HG02642 (cell line): ENCODE measurements at regions not wholly inside any gene's neighbourhood (a gene's known extent, or its start where the extent isn't known, plus 50 kb on each side); places are given as distances from the start of the nearest gene placed in this dataset.
"Not testable (repeated sequence)": the region's sequence is repeated elsewhere in the genome, so short reads cannot be mapped to it uniquely, and the experiment has no call there.

Source experiments
- ATAC-seq: cut with Tn5 transposase; IDR thresholded peaks from one replicate; pipeline ENCODE4 v1.9.1; 2021; ENCODE audit warnings: mild to moderate bottlenecking; ENCODE audit not compliant: unreplicated experiment, poor library complexity

DNA sequence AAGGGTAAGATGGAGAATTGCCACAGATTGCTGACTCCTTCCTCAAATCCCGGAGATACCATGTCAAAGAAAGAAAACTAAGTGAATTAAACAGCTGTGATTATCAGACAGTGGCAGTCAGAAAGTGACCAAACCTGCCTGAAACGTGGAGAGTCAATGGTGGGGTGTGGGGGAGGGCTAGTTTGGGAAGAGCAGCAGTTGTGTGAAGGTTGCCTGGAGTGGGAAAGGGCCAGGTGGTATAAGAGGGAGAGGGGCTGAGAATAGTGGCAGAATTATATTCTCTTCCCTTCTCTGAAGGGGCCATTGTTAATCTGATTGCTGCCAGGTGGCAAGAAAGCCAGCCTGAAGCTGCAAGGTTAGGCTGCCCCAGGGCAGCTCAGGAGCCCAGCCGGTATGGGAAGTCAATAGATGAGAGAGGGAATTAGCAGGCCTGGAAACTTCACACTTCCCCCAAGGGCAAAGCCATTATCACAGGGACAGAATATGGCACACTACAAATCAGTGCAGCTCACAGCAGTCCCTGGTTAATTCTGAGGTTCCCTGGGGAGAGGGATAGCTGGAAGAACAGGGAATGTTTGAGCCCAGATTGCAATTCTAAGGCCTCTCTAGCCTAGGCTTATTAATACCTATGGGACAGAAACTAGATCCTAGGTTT lies 83.9 kb upstream of the ITGB1 start:
- ATAC-seq, result no peak

GRCh38 chr10:33040436-33040835 lies 82.4 kb upstream of the ITGB1 start:
- no peak for ATAC-seq

GRCh38 chr10:33039181-33039580 lies 81.2 kb upstream of the ITGB1 start:
- no peak for ATAC-seq

DNA sequence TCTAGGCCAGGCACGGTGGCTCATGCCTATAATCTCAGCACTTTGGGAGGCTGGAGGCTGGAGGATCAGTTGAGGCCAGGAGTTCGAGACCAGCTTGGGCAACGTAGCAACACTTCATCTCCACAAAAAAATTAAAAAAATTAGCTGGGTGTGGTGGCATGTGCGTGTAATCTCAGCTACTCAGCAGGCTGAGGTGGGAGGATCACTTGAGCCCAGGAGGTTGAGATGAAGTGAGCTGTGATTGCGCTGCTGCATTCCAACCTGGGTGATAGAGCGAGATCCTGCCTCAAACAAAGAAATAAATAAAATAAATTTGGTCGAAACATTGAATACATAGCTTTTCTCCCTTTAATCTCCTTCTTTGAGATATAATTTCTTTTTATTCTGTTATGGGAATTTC lies 80.6 kb upstream of the ITGB1 start:
- no peak for ATAC-seq

DNA sequence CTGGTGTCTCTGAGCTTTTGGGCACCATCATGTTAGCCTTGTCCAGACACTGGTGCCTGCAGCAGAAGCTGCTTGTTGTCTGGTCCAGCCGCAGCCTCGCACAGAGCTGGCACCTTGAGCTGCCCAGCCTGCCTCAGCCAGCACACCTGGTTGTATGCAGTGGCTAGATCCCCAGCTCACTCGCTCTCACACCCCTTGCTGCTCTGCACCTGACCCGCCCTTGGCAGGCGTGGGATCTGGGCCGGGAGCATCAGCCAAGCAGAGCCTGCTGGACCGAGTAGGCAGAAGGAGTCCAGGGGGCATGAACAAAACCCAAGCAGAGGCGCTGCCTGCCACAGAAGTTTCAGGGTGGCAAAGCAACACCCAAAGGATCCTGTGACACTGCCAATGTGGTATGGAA lies 79.7 kb upstream of the ITGB1 start:
- ATAC-seq, result no peak

DNA sequence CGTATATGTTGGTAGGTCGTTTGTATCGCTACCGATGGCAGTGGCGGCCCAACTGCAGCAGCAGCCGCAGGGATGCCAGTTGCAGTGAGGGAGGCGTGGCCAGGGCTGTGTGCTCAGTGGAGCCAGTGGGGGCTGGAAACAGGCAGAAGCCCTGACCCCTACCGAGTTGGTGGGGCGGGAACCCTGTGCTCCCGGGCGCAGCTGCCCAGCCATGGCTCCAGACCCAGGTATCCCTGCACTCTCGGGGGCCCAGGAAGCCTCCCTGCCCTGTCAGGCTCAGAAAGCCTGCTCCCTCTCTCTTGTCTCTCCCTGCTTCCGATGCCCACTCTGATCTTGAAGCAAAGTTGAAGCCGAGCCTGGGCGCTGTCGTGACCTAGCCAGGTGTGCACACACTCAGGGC lies 78.6 kb upstream of the ITGB1 start:
- no peak for ATAC-seq

DNA sequence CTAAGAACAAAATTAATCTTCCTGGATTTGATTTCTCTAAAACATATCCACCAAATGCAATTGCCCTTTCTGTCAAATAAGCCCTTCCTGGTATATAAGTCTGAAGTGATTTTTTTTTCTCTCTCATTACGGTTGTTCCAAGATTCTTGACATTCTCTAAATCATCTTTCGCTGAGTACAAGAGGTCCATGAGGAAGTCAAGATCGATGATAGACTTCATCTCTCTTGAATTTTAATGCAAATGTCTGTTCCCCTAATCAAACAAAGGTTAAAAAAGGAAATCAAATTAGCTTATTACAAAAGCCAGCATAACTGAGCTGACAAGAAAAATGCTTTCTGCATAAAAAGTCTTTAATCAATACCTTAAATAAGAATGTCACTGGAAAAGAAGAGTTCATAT lies 77.4 kb upstream of the ITGB1 start:
- ATAC-seq, result no peak

DNA sequence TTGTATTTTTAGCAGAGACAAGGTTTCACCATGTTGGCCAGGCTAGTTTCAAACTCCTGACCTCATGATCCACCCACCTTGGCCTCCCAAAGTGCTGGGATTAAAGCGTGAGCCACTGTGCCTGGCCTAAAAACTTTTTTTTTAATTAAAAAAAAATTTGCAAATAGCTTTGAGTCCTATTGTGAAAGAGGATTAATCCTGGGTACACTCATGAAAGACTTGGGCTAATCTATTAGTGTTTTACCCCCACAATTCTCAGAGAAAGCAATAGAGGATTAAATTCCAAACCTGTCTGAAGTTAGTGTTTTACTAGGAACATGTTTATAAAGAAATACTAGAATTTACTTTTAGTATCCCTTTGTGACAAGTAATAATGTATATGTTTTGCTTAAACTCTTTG lies 76.9 kb upstream of the ITGB1 start:
- ATAC-seq, result no peak

GRCh38 chr10:33032654-33033151 lies 74.7 kb upstream of the ITGB1 start:
- ATAC-seq, result no peak

GRCh38 chr10:33031815-33032653 lies 74.0 kb upstream of the ITGB1 start:
- no peak for ATAC-seq

GRCh38 chr10:33031171-33031570 lies 73.1 kb upstream of the ITGB1 start:
- no peak for ATAC-seq

GRCh38 chr10:33028515-33028914 lies 70.5 kb upstream of the ITGB1 start:
- ATAC-seq, result not testable (repeated sequence)

GRCh38 chr10:33027088-33027487 lies 69.1 kb upstream of the ITGB1 start:
- no peak for ATAC-seq

DNA sequence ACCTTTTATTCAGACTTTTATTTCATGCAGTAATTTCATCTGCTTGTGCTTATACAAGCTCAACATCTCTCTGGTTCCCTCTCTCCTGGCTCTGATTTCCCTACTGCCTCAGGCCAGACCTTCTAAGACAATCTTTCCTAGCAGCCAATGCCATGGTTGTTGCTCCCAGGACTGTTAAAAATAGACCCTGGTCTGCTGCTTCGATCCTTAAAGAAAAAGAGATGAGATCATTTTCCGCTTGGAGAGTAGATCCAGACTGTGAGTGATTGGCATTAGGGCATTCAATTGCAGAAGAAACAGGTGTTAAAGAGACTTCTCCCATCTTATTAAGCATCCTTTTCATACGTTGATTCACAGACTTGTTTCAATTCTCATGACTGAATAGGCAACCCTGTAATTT lies 68.4 kb upstream of the ITGB1 start:
- no peak for ATAC-seq

DNA sequence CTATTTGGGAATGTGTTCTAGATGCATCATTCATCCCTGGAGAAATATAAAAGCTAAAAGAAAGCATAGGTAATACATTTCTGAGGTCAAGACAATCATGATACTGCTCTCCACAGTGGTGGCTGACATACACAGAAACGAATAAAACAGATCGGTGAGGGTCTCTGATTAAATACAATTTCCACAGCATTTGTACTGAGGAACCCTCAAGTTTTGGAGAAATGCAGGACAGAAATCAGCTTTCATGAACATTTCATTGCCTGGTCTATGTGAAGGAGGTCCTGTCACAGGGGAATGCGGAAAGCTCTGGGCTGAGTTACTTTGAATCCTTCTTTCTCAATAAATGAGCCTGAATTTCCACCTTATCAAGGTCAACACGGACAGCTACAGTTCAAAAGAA lies 67.9 kb upstream of the ITGB1 start:
- ATAC-seq, result no peak

- ATAC-seq, result no peak
These were observed 67.0 kb upstream of the ITGB1 start for GRCh38 chr10:33025039-33025438.

DNA sequence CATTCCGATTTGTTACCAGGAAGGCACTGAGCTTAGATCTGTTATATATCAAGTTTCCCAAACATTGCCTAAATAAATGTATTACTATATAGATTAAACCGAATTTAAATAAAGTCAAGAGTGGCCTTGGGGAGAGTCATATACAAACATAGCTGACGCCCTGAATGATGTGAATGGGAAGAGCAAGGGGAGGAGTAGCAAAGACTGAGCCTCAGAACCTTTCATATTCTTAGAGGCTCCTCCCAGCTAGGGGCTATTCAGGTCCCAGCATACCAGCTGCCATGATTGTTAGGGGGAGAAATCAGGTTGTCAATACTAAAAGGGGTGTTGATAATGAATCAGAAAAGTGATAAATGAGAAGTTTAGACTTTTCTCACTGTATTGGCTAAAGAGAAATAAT lies 64.7 kb upstream of the ITGB1 start:
- ATAC-seq, result no peak

DNA sequence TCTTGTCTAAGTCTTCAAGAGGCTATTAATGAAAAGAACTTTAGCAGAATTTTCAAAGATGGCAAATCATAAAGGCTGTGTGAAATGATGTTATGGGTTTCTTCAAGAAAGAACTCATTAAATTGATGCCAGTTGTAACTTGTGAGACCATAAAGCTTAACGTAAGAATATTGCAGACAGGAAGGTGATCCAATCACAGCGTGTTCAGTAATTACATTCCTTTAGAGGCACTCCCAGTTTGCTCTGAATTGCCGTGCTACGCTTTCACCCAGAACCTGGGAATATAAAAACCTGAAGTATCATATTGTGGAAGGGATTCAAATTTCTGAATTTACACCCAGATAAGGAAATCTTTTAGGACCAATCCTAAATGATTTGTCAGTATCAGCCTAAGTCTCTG lies 64.1 kb upstream of the ITGB1 start:
- no peak for ATAC-seq

DNA sequence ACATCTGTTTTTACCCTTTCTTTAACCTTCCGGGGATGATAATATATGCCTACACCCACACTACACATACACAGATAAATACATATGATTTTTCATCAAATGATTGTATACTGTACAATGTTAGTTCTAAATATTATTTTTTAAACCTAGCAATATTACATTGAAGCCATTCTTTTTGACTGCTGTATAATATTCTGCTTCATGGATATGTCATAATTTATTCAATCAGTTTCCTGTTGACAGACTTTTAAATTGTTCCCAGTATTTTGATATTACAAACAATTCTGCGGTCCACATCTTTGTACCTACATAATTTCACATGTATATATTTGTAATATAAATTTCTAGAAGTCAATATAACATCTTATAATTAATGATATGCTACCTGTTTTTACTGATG lies 59.0 kb upstream of the ITGB1 start:
- no peak for ATAC-seq

- no peak for ATAC-seq
These were observed 57.9 kb upstream of the ITGB1 start for GRCh38 chr10:33015761-33016547.

- not testable (repeated sequence) for ATAC-seq
These were observed 55.3 kb upstream of the ITGB1 start for GRCh38 chr10:33013331-33013730.
